K562 (cell line): ENCODE measurements at regions not wholly inside any gene's neighbourhood (a gene's known extent, or its start where the extent isn't known, plus 50 kb on each side); places are given as distances from the start of the nearest gene placed in this dataset.

Source experiments
- ATAC-seq: fragments of 200-7000 bp; cut with Tn5 transposase; 3 replicates; pipeline ENCODE4 v1.9.1; 2020; ENCODE audit warnings: moderate library complexity
- BruUV-seq: library from RNA; stranded (reverse); fragments of 400-500 nt; replicated peaks from 2 replicates; lab custom pipeline; 2021; lab: Mats Ljungman, UMichigan
- CTCF ChIA-PET: fragments of 300-600 bp; formaldehyde crosslinking; extraction: SDS; loops from one replicate; lab custom pipeline; 2021; ENCODE audit warnings: low intra/inter-chr PET ratio; lab: Yijun Ruan, JAX
- POLR2A ChIA-PET: fragments of 300-600, 350-650 bp; sonication (Branson Sonifier 250); formaldehyde crosslinking; extraction: SDS; loops from one replicate; lab custom pipeline; 2021; ENCODE audit warnings: antibody characterized with exemption, inconsistent platforms; lab: Yijun Ruan, JAX
- DNase-seq, 4 experiments: peaks; one replicate each; pipeline versions ENCODE4 v3.0.0 to v3.0.0-alpha.2; 2011 to 2018; ENCODE audit warnings: low spot score in 3 of 4, mixed read lengths in 3 of 4; ENCODE audit errors: extremely low read depth in 1 of 4
- FAIRE-seq: peaks from 2 replicates; lab custom pipeline; 2011; peaks lifted over from hg19 to GRCh38; lab: Jason Lieb, UNC
- H2AFZ ChIP-seq: 2 replicates; pipeline ENCODE4 v1.6.0; 2011; ENCODE audit warnings: low read depth, low read length, control low read depth, inconsistent platforms
- H3K27ac ChIP-seq: fragments of 200-600 bp; 3 replicates; pipeline ENCODE4 v1.8.0; 2011; ENCODE audit warnings: low read depth, mild to moderate bottlenecking, control low read depth, inconsistent platforms, low read length, moderate library complexity, mixed read lengths; ENCODE audit errors: extremely low read depth
- H3K27me3 ChIP-seq, 2 experiments: fragments of 300-600 bp in 1 of 2; 2 replicates in 1 of 2; 3 replicates in 1 of 2; pipeline versions ENCODE4 v1.6.0 to v1.8.0; 2011; ENCODE audit warnings: inconsistent platforms in 2 of 2, low read length in 2 of 2, mild to moderate bottlenecking in 1 of 2, mixed read lengths in 1 of 2, moderate library complexity in 1 of 2; ENCODE audit not compliant: control insufficient read depth in 2 of 2, insufficient read depth in 2 of 2
- H3K36me3 ChIP-seq: fragments of 300-600 bp; 3 replicates; pipeline ENCODE4 v1.8.0; 2011; ENCODE audit warnings: mild to moderate bottlenecking, low read length, inconsistent platforms; ENCODE audit not compliant: control insufficient read depth, insufficient read depth
- H3K4me1 ChIP-seq, 2 experiments: fragments of 200-600 bp in 1 of 2; replicated peaks in 1 of 2; 2 replicates in 1 of 2; 3 replicates in 1 of 2; pipeline versions ENCODE4 v1.5.1 to v1.8.0; 2011; ENCODE audit warnings: inconsistent platforms in 2 of 2, low read length in 2 of 2, mild to moderate bottlenecking in 1 of 2, mixed read lengths in 1 of 2, moderate library complexity in 1 of 2; ENCODE audit not compliant: control insufficient read depth in 2 of 2, insufficient read depth in 2 of 2
- H3K4me2 ChIP-seq: 2 replicates; pipeline ENCODE4 v1.6.1; 2011; ENCODE audit warnings: low read length, control low read depth, inconsistent platforms, mixed read lengths; ENCODE audit not compliant: insufficient read depth
- H3K4me3 ChIP-seq: fragments of 200-600 bp; sonication (generic), shearing (Covaris generic); 2 replicates; pipeline ENCODE4 v1.5.1; 2016; ENCODE audit warnings: control low read depth, inconsistent platforms
- H3K79me2 ChIP-seq: fragments of 200-600 bp; 3 replicates; pipeline ENCODE4 v1.8.0; 2011; ENCODE audit warnings: low read length, inconsistent platforms; ENCODE audit not compliant: control insufficient read depth, insufficient read depth
- H3K9ac ChIP-seq, 2 experiments: 2 replicates each; pipeline versions ENCODE4 v1.6.0 to v1.6.1; 2011; ENCODE audit warnings: low read depth in 2 of 2, low read length in 2 of 2, control low read depth in 1 of 2, inconsistent platforms in 1 of 2, mild to moderate bottlenecking in 1 of 2, mixed read lengths in 1 of 2; ENCODE audit not compliant: insufficient read depth in 1 of 2
- H3K9me1 ChIP-seq: one replicate; pipeline ENCODE4 v1.6.0; 2011; ENCODE audit warnings: inconsistent platforms, mild to moderate bottlenecking, low read length, moderate library complexity; ENCODE audit not compliant: control insufficient read depth, insufficient read depth
- H3K9me3 ChIP-seq: replicated peaks from 2 replicates; pipeline ENCODE4 v1.5.1; 2011; ENCODE audit warnings: low read depth, low read length, inconsistent platforms; ENCODE audit not compliant: control insufficient read depth, insufficient read depth
- H4K20me1 ChIP-seq: replicated peaks from 2 replicates; pipeline ENCODE4 v1.6.1; 2011; ENCODE audit warnings: low read length, inconsistent platforms, mixed read lengths; ENCODE audit not compliant: control insufficient read depth, insufficient read depth
- CBFA2T3 ChIP-seq: fragments of 450-650 bp; IDR thresholded peaks from 2 replicates; pipeline ENCODE4 v1.6.1; 2017
- CUX1 ChIP-seq: fragments of 200-800 bp; sonication (Bioruptor generic); IDR thresholded peaks from 2 replicates; pipeline ENCODE4 v1.6.1; 2016; ENCODE audit warnings: missing genetic modification characterization, missing compliant biosample characterization
- GABPB1 ChIP-seq: sonication (generic); formaldehyde crosslinking; IDR thresholded peaks from 2 replicates; pipeline ENCODE4 v1.8.0; 2022; ENCODE audit warnings: mild to moderate bottlenecking, missing genetic modification reagents
- MED1 ChIP-seq: sonication (generic); formaldehyde crosslinking; IDR thresholded peaks from 2 replicates; pipeline ENCODE4 v1.8.1; 2023; ENCODE audit warnings: missing genetic modification reagents, borderline replicate concordance
- OTX1 ChIP-seq: fragments of 450-650 bp; formaldehyde crosslinking; IDR thresholded peaks from 2 replicates; pipeline ENCODE4 v1.4.0; 2022; ENCODE audit warnings: mild to moderate bottlenecking
- RBFOX2 ChIP-seq: fragments of 200-400 bp; formaldehyde crosslinking; IDR thresholded peaks from 2 replicates; pipeline ENCODE4 v1.6.1; 2017; ENCODE audit warnings: low read depth, mild to moderate bottlenecking, low read length, moderate library complexity
- RFX1 ChIP-seq: fragments of 450-650 bp; IDR thresholded peaks from 2 replicates; pipeline ENCODE4 v1.6.1; 2016; ENCODE audit warnings: mild to moderate bottlenecking, moderate library complexity
- WHSC1 ChIP-seq: IDR thresholded peaks from one replicate; pipeline ENCODE4 v1.6.1; 2012; ENCODE audit warnings: low read length, control low read depth, inconsistent platforms
- ZBTB43 ChIP-seq: sonication (generic); formaldehyde crosslinking; IDR thresholded peaks from 2 replicates; pipeline ENCODE4 v1.8.0; 2023; ENCODE audit warnings: mild to moderate bottlenecking, missing genetic modification reagents
- ZNF263 ChIP-seq: sonication (generic); formaldehyde crosslinking; IDR thresholded peaks from 2 replicates; pipeline ENCODE4 v1.8.0; 2022; ENCODE audit warnings: mild to moderate bottlenecking, missing genetic modification reagents, borderline replicate concordance
- ZNF277 ChIP-seq: fragments of 250-450 bp; sonication (Bioruptor Pico); IDR thresholded peaks from 2 replicates; pipeline ENCODE4 v1.8.0; 2022; ENCODE audit warnings: inconsistent platforms, mild to moderate bottlenecking, moderate library complexity, borderline replicate concordance
- ZNF41 ChIP-seq: fragments of 250-450 bp; sonication (Bioruptor Pico); conservative IDR thresholded peaks from 2 replicates; pipeline ENCODE4 v1.4.0; 2020; ENCODE audit warnings: mild to moderate bottlenecking
- WGBS: fragments of 100-300 bp; shearing (Covaris generic); methylation state at CpG from one replicate; pipeline ENCODE4 v1.1.6; 2016; ENCODE audit warnings: low coverage, mixed read lengths; ENCODE audit not compliant: insufficient coverage; ENCODE audit errors: missing lambda C conversion rate; 5-methylcytosine and 5-hydroxymethylcytosine counted together
- in situ Hi-C: fragments of 300-500 bp; cut with MboI; formaldehyde crosslinking; loops from 4 replicates; pipeline ENCODE4 v1.15.0; 2018; ENCODE audit warnings: inconsistent platforms, mixed read lengths
- intact Hi-C: fragments of 100-400 bp; cut with micrococcal nuclease; formaldehyde crosslinking; loops from 2 replicates; pipeline ENCODE4 v1.14.2; 2022

GRCh38 chr10:23610626-23611307 lies 171.9 kb downstream of the OTUD1 start:
- CTCF ChIA-PET: no interaction called here
- Histone ChIP-seq H3K4me1 (no peaks in the 10 kb centered on the region), H3K79me2 (no peaks in the 10 kb centered on the region), H3K9me1 (no peaks in the 10 kb centered on the region), H3K4me2 (no peak overlapping the region), H3K27me3 (no peaks in the 10 kb centered on the region), H3K4me3 (no peak overlapping the region), H4K20me1 (no peaks in the 10 kb centered on the region), H3K27ac (no peak overlapping the region), H3K36me3 (no peaks in the 10 kb centered on the region), H2AFZ (no peak overlapping the region), H3K9ac (no peak overlapping the region), H3K9me3 (no peaks in the 10 kb centered on the region)
- ATAC-seq (no peak), FAIRE-seq (no peak), DNase-seq (no peak)
- POLR2A ChIA-PET: no interaction called here
- intact Hi-C loops (no loop called here), in situ Hi-C loops (no loop called here)
- BruUV-seq: no TSS peak
- 0% methylated on average over 4 of the region's 4 CpGs for WGBS
- TF ChIP-seq ZBTB43 (CRISPR knock-in tag) (no peak), GABPB1 (no peak), RFX1 (no peak), ZNF41 (no peak), MED1 (no peak), OTX1 (CRISPR knock-in tag) (no peak), WHSC1 (no peak), ZNF263 (CRISPR knock-in tag) (no peak), ZNF277 (CRISPR knock-in tag) (no peak), CBFA2T3 (no peak), RBFOX2 (no peak), CUX1 (CRISPR knock-in tag) (no peak)
